Thoracic aorta (tissue), 2 donors: ENCODE measurements at regions not wholly inside any gene's neighbourhood (a gene's known extent, or its start where the extent isn't known, plus 50 kb on each side); places are given as distances from the start of the nearest gene placed in this dataset.

Source experiments
- ATAC-seq: fragments of 150-250 bp; one replicate; pipeline ENCODE4 v1.8.0; 2017; ENCODE audit warnings: low read depth; ENCODE audit not compliant: insufficient number of reproducible peaks, low FRiP score
- DNase-seq: peaks from one replicate; pipeline ENCODE4 v3.0.0-alpha.2; 2020; ENCODE audit warnings: low spot score
- H3K27ac ChIP-seq, 2 donors: fragments of 200-600 bp; sonication (generic); 1 replicate in 1 of 2; 2 replicates in 1 of 2; pipeline ENCODE4 v1.5.1; 2016; ENCODE audit warnings: mild to moderate bottlenecking in 2 of 2, moderate library complexity in 2 of 2
- H3K27me3 ChIP-seq: fragments of 200-600 bp; sonication (generic); replicated peaks from 2 replicates; pipeline ENCODE4 v1.6.0; 2016; ENCODE audit warnings: mild to moderate bottlenecking; ENCODE audit not compliant: insufficient read depth
- H3K36me3 ChIP-seq: fragments of 200-600 bp; sonication (generic); one replicate; pipeline ENCODE4 v1.5.1; 2016
- H3K4me1 ChIP-seq, 2 donors: fragments of 200-600 bp; sonication (generic); 1 replicate in 1 of 2; 2 replicates in 1 of 2; pipeline versions ENCODE4 v1.5.1 to v1.6.0; 2016; ENCODE audit warnings: low read depth in 2 of 2, mild to moderate bottlenecking in 1 of 2; ENCODE audit not compliant: control insufficient read depth in 1 of 2
- H3K4me3 ChIP-seq: fragments of 200-600 bp; sonication (generic); 2 replicates; pipeline ENCODE4 v1.5.1; 2016; ENCODE audit warnings: mild to moderate bottlenecking
- H3K9me3 ChIP-seq: fragments of 200-600 bp; sonication (generic); 2 replicates; pipeline ENCODE4 v1.5.1; 2016
- CTCF ChIP-seq: fragments of 200-600 bp; sonication (generic); IDR thresholded peaks from one replicate; pipeline ENCODE4 v1.5.1; 2019; ENCODE audit warnings: antibody characterized with exemption

GRCh38 chr13:39108783-39109182, 70.5 kb downstream of the NHLRC3 start:
- no peak for TF ChIP-seq CTCF
- Histone ChIP-seq H3K4me1 (no peaks in the 10 kb centered on the region), H3K4me3 (no peak overlapping the region), H3K9me3 (no peaks in the 10 kb centered on the region), H3K27me3 (no peaks in the 10 kb centered on the region), H3K36me3 (no peaks in the 10 kb centered on the region), H3K27ac (no peak overlapping the region)
- ATAC-seq (no peak), DNase-seq (no peak)

- ATAC-seq (no peak), DNase-seq (no peak)
- TF ChIP-seq CTCF = no peak
- no peaks in the 10 kb centered on the region for H3K36me3 ChIP-seq
- no peak overlapping the region for H3K4me3 ChIP-seq
- H3K9me3 ChIP-seq = no peaks in the 10 kb centered on the region
- no peaks in the 10 kb centered on the region for H3K4me1 ChIP-seq
- H3K27ac ChIP-seq = no peak overlapping the region
- H3K27me3 ChIP-seq = no peaks in the 10 kb centered on the region
Observed at GRCh38 chr13:39110518-39111097, 72.4 kb downstream of the NHLRC3 start.

- Histone ChIP-seq H3K9me3 (no peaks in the 10 kb centered on the region), H3K36me3 (no peaks in the 10 kb centered on the region), H3K27me3 (no peaks in the 10 kb centered on the region), H3K27ac (no peak overlapping the region), H3K4me3 (no peak overlapping the region), H3K4me1 (no peaks in the 10 kb centered on the region)
- ATAC-seq = no peak
- no peak for DNase-seq
- no peak for TF ChIP-seq CTCF
Observed at GRCh38 chr13:39111145-39111544, 72.9 kb downstream of the NHLRC3 start.

- Histone ChIP-seq H3K4me3 (no peak overlapping the region), H3K36me3 (no peaks in the 10 kb centered on the region), H3K9me3 (no peaks in the 10 kb centered on the region), H3K4me1 (no peaks in the 10 kb centered on the region), H3K27me3 (no peaks in the 10 kb centered on the region), H3K27ac (no peak overlapping the region)
- ATAC-seq = no peak
- no peak for TF ChIP-seq CTCF
- DNase-seq = no peak
Observed at GRCh38 chr13:39119422-39119821, 81.2 kb downstream of the NHLRC3 start.

GRCh38 chr13:39123578-39123977, 85.3 kb downstream of the NHLRC3 start:
- H3K9me3 ChIP-seq = no peaks in the 10 kb centered on the region
- no peak overlapping the region for H3K4me3 ChIP-seq
- H3K4me1 ChIP-seq = no peaks in the 10 kb centered on the region
- H3K27ac ChIP-seq = no peak overlapping the region
- no peaks in the 10 kb centered on the region for H3K27me3 ChIP-seq
- no peak for TF ChIP-seq CTCF
- H3K36me3 ChIP-seq = no peaks in the 10 kb centered on the region
- DNase-seq (no peak), ATAC-seq (no peak)
